ENCODE measurements at regions not wholly inside any gene's neighbourhood (a gene's known extent, or its start where the extent isn't known, plus 50 kb on each side); places are given as distances from the start of the nearest gene placed in this dataset.
A peak's percentile ranks its signal among the peaks of the same experiment; 100 is the strongest.
"Not testable (repeated sequence)": the region's sequence is repeated elsewhere in the genome, so short reads cannot be mapped to it uniquely, and the experiment has no call there.

DNA sequence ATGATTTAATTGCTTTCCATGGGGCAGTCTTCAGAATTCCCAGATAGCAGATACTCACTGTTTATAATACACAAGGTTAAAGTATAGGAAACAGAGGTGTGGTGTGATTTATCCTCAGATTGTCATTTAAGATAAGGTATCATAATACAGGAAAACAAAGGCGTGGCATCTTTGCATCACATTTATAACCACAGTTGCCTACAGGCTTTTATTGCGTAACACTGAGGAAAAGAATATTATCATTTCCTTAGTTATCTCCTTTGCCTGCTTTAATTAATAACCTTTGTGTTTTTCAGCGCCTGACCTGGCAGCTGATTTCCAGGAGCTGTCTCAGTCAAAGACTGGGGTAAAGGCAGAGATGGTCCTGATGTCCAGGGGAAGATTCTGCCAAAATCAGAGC, 68.8 kb downstream of the SSX7 start:
- no peak for DNase-seq

DNA sequence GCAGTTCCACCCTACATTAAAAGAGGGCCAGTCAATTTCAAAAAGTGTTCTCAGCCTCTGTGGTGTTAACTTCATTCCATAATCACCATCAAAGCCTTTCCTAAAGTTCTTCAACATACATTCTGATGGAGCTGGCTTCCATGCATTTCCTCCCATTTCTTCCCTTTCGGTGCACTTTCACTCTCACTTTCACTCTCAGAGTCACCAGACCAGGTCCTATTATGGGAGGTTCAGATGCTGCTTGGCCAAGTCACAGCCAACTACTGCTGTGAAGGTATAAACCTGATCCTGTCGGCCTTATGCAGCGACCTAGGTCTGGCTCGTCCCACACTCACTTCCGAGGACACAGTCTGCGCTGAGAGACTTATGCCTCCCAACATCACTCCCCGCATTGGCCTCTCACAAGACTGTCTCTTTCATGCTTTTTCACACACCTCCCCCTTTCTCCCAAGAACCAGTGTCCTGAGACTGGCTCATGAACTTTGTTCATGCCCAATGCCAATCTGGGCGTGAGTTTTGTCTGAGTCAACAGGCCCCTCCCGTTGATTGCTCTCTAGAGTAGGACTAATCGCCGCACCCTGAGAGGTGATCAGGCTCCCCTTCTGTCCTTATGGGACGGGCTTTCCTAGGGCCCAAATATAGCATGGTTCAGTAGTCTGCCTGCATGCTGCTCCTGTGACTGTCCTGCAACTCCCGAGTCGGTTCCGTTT, 60.8 kb upstream of the XAGE1B start:
- DNase-seq: no peak

DNA sequence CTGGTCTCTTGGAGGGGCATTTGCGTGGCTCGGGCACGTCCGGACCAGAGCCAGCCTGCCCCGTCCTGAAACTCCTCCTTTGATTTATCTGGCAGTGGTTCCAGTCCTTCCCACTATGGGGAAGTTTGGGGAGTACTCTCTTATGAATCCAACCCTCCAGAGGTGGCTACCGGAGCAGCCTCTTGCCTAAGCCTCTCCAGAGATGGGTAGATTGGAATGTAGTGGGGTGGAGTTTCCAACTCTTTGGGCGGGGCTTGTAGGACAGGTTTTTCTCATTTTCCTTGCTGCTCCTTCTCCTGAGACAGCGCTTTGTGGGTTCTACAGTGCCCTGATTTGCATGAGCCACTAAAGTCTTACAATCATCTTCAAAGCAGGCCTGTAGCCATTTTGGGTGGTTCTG, 60.1 kb upstream of the XAGE1B start:
- DNase-seq: no peak

DNA sequence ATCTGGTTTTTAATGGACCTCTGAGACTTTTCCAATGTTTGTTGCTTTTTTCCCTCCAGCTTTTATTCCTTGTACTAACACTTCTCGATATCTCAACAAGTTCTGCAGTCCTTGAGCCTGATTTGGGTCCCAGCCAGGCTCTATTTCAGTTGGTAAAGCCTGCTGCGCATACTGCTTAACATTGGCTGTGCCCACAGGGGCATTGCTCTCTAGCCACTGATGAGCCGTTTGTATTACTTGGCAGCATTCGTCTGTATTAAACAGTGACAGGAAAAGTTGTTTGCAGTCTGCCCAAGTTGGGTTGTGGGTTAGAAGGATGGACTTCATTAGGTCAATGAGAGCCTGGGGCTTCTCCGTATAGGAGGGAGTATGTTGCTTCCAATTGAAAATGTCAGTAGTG, 59.6 kb upstream of the XAGE1B start:
- no peak for DNase-seq

DNA sequence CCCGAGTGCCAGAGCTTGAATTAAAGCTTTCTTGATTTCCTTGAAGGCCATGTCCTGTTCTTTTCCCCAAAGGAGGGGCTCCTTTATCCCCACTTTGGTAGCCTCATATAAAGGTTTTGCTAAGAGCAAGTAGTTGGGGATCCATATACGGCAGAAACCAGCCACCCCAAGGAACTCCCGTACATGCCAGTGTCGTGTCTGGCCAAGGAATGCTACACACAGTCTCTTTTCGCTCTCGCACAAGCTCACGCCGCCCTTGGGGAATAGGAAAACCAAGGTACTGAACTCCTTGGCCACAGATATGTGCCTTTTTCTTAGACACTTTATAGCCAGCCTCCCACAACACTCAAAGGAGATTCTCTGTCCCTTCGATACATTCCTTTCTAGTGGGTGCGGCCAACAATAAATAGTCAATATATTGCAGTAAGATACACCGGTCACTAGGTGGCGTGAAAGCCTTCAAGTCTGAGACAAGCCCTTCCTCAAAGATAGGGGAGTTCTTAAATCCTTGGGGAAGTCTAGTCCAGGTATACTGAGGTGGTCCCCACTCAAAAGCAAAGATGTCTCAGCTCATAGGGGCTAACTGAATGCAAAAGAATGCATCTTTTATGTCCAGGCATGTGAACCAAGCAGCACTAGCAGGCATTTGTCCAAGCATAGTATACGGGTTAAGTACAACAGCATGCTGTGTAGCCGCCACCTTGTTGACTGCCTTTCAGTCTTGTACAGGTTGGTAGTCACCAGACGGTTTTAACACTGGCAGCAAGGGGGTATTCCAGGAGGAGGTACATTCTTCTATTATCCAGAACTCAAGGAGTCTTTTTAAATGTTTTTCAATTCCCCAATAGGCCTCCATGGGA, 57.8 kb upstream of the XAGE1B start:
- peak; percentile 68 for DNase-seq

DNA sequence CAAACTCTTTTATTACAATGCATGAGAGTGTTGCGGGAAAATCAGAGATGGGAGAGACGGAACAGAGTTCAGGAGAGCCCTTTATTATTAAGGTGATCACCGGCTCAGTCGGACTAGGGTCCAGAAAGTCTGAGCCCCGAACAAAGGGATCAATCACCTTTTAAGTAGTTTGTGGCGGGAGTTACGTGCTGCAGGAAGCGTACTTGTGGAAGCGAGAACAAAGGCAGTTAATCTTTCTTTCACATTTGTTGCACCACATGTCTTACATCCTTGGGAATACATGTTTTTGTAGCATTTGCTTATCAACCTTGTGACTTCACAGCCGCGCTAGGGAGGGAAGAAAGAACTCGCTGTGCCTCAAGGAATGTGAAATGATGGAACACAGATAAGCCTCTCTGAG, 51.3 kb upstream of the XAGE1B start:
- DNase-seq: not testable (repeated sequence)
